ENCODE measurements at regions not wholly inside any gene's neighbourhood (a gene's known extent, or its start where the extent isn't known, plus 50 kb on each side); places are given as distances from the start of the nearest gene placed in this dataset.

DNA sequence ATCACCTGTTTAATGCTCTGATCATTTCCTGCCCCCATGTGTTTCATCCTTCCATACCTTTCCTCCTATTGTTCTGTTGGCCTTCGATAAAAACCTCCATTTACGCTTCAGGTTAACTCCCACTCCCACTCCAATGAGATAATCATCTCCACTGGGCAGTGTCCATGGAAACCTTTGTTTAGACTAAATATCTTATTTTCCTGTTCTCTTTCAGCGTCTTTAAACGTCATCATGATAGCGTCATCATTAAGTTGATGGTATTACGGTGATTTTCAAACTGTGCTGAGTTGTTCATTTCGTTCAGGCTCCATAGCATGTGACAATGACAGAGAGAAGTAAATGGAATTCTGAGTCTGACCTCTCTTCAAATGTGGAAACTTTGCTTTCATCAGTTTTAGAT, 970.5 kb upstream of the SLC35B3 start:
- no peak overlapping the region for H4K5ac ChIP-seq (ENCODE audit: insufficient read length, low read depth, low read length)
- H2AK5ac ChIP-seq (ENCODE audit: insufficient read length, low read length) = no peak overlapping the region
- no peak overlapping the region for H4K8ac ChIP-seq (replicated peaks; ENCODE audit: insufficient read length, low read depth, low read length)
- no peak overlapping the region for H3K56ac ChIP-seq (ENCODE audit: insufficient read length, low read depth, low read length)
- H3K79me1 ChIP-seq (ENCODE audit: insufficient read depth, low read depth, low read length, poor library complexity, severe bottlenecking) = no peaks in the 10 kb centered on the region
- no peak overlapping the region for H3K14ac ChIP-seq (ENCODE audit: insufficient read depth, low read length)
- Mint-ChIP-seq H3K4me3 (no peak overlapping the region), H3K4me1 (peaks cover 4 to 9% of the 10 kb centered on the region in 2 experiments; a peak in 3 of 4 replicates), H3K27ac (no peak overlapping the region), H3K9me3 (no peaks in the 10 kb centered on the region; a peak in 2 of 5 replicates), H3K36me3 (ENCODE audit: insufficient read depth in 1 of 3, low read depth in 3 of 3) (no peaks in the 10 kb centered on the region), H3K27me3 (ENCODE audit: low read depth) (peaks cover 45% of the 10 kb centered on the region)
- no peak overlapping the region for H3T11ph ChIP-seq (ENCODE audit: low read length)
- no peak overlapping the region for H4K91ac ChIP-seq (ENCODE audit: insufficient read length, low read depth, low read length)
- H3K18ac ChIP-seq (ENCODE audit: insufficient read length, low read depth, low read length) = no peak overlapping the region
- H2BK12ac ChIP-seq (ENCODE audit: insufficient read length, low read depth, low read length) = no peak overlapping the region
- H3K9me3 ChIP-seq (ENCODE audit: control insufficient read depth, low read depth, low read length) = no peaks in the 10 kb centered on the region
- TF ChIP-seq, protein P1, sequence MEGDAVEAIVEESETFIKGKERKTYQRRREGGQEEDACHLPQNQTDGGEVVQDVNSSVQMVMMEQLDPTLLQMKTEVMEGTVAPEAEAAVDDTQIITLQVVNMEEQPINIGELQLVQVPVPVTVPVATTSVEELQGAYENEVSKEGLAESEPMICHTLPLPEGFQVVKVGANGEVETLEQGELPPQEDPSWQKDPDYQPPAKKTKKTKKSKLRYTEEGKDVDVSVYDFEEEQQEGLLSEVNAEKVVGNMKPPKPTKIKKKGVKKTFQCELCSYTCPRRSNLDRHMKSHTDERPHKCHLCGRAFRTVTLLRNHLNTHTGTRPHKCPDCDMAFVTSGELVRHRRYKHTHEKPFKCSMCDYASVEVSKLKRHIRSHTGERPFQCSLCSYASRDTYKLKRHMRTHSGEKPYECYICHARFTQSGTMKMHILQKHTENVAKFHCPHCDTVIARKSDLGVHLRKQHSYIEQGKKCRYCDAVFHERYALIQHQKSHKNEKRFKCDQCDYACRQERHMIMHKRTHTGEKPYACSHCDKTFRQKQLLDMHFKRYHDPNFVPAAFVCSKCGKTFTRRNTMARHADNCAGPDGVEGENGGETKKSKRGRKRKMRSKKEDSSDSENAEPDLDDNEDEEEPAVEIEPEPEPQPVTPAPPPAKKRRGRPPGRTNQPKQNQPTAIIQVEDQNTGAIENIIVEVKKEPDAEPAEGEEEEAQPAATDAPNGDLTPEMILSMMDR (conservative IDR thresholded peaks at IDR 0.05) = no peak
- H2AFZ ChIP-seq (ENCODE audit: low read length) = no peak overlapping the region
- no peak overlapping the region for H3K9ac ChIP-seq (ENCODE audit: extremely low read depth, insufficient read length, low read length)
- H2BK20ac ChIP-seq (ENCODE audit: low read depth, low read length, poor library complexity, severe bottlenecking) = no peak overlapping the region
- H2BK5ac ChIP-seq (ENCODE audit: insufficient read length, low read length) = no peak overlapping the region
- H3K23me2 ChIP-seq (ENCODE audit: insufficient read length, low read depth, low read length, poor library complexity, severe bottlenecking) = no peaks in the 10 kb centered on the region
- H3K4me2 ChIP-seq (ENCODE audit: insufficient read depth, insufficient read length, low read length) = no peak overlapping the region
- H2BK15ac ChIP-seq (ENCODE audit: low read depth, low read length) = no peak overlapping the region
- no peak overlapping the region for H3K27ac ChIP-seq (ENCODE audit: insufficient read length, low read depth, low read length)
- H3K4ac ChIP-seq (ENCODE audit: low read depth, low read length) = no peak overlapping the region
- WGBS (ENCODE audit: extremely low coverage, insufficient read length, low lambda C conversion rate) = no CpG with 5 or more reads among the region's 7 CpGs
- H3K27me3 ChIP-seq (ENCODE audit: insufficient read depth, low read length) = no peaks in the 10 kb centered on the region; the same call in 1 of the 2 replicates
- H3K4me1 ChIP-seq (ENCODE audit: insufficient read depth, low read length) = peaks cover 2% of the 10 kb centered on the region; the same call in 1 of the 2 replicates
- no peak overlapping the region for H3K23ac ChIP-seq (ENCODE audit: insufficient read length, low read depth, low read length)
- no peak overlapping the region for H2BK120ac ChIP-seq (ENCODE audit: low read depth, low read length, poor library complexity, severe bottlenecking)
- H4K20me1 ChIP-seq (ENCODE audit: control insufficient read depth, insufficient read depth, insufficient read length) = no peaks in the 10 kb centered on the region
- DNase-seq = no peak
- no peaks in the 10 kb centered on the region for H3K79me2 ChIP-seq (ENCODE audit: insufficient read depth, low read length)

Data from H9 (cell line).